RWPE1 (cell line): ENCODE measurements at regions not wholly inside any gene's neighbourhood (a gene's known extent, or its start where the extent isn't known, plus 50 kb on each side); places are given as distances from the start of the nearest gene placed in this dataset.

Source experiments
- CTCF ChIA-PET: fragments of 350-600 bp; sonication (Branson Sonifier 250); formaldehyde crosslinking; extraction: SDS; loops from one replicate; lab custom pipeline; 2021; lab: Yijun Ruan, JAX
- POLR2A ChIA-PET: fragments of 400-600 bp; formaldehyde crosslinking; extraction: SDS; loops from one replicate; lab custom pipeline; 2020; ENCODE audit warnings: antibody characterized with exemption; ENCODE audit not compliant: low non-redundant PET; lab: Yijun Ruan, JAX
- DNase-seq: peaks from one replicate; pipeline ENCODE4 v3.0.0; 2012; ENCODE audit warnings: low spot score
- H3K27ac ChIP-seq: fragments of 450-650 bp; 2 replicates; pipeline ENCODE4 v1.5.1; 2017
- TF ChIP-seq, protein P1 (sequence below): fragments of 450-650 bp; conservative IDR thresholded peaks from 2 replicates; pipeline ENCODE4 v1.5.1; 2017; ENCODE audit warnings: low read depth, mild to moderate bottlenecking

DNA sequence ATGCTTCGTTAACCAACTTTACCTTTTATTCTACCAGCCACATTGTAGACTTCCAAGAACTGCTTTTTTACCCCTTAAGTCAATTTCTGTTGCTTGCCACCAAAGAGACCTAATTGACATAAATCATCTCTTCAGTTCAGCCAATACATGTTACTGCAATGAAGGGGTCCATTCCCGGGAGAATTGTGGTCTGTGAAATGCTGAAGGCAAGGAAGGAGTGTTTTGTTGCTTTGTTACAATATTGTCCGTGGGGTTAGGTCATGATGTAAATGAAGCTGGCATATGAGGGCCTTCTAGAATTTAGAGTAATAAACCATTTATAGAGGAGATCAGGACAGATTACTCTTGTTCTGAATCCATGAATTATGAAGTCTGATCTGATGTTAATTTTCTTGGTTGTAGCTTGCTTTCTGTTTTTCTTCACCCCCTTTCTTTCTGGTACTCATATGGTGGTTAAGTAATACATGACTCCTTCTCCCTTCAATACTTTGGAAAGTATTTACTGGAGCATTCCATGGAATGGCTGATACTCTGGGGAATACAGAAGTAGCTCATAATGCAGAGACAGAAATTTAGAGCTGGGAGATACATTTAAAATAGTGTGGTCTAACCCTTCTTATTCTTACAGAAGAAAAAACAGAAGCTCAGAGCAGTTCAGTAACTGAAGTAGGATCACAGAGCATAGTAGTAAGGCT, 297.0 kb upstream of the CLINT1 start:
- CTCF ChIA-PET, result interaction anchor here (1.0 kb wide), 1 partner anchor 540 kb away, joined by 3 read pairs; no protein-coding TSS in a partner anchor
- POLR2A ChIA-PET, result no interaction called here
- DNase-seq, result no peak
- TF ChIP-seq, protein P1, sequence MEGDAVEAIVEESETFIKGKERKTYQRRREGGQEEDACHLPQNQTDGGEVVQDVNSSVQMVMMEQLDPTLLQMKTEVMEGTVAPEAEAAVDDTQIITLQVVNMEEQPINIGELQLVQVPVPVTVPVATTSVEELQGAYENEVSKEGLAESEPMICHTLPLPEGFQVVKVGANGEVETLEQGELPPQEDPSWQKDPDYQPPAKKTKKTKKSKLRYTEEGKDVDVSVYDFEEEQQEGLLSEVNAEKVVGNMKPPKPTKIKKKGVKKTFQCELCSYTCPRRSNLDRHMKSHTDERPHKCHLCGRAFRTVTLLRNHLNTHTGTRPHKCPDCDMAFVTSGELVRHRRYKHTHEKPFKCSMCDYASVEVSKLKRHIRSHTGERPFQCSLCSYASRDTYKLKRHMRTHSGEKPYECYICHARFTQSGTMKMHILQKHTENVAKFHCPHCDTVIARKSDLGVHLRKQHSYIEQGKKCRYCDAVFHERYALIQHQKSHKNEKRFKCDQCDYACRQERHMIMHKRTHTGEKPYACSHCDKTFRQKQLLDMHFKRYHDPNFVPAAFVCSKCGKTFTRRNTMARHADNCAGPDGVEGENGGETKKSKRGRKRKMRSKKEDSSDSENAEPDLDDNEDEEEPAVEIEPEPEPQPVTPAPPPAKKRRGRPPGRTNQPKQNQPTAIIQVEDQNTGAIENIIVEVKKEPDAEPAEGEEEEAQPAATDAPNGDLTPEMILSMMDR, result no peak
- no peak overlapping the region for H3K27ac ChIP-seq

DNA sequence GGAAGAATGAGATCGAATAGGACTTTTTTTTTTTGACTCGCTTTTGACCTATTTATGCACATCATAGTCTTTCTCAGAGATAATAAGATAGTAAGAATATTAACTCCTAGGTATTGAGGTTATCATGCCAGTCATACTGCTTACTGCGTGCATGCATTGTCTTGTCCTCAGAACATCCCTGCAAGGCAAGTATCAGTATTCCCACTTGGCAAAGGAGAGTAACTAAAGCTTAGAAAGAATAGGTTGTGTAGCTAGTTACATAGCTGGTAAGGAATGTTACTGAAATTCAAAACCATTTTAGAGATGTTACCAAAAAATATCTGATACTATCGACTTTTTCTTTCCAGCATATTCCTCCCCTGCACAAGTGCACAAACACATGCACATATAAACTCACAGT, 296.1 kb upstream of the CLINT1 start:
- DNase-seq, result no peak
- H3K27ac ChIP-seq, result no peak overlapping the region
- TF ChIP-seq, protein P1, result no peak
- CTCF ChIA-PET, result interaction anchor here (0.8 kb wide), 1 partner anchor 349 kb away, joined by 5 read pairs; no protein-coding TSS in a partner anchor
- POLR2A ChIA-PET, result no interaction called here

DNA sequence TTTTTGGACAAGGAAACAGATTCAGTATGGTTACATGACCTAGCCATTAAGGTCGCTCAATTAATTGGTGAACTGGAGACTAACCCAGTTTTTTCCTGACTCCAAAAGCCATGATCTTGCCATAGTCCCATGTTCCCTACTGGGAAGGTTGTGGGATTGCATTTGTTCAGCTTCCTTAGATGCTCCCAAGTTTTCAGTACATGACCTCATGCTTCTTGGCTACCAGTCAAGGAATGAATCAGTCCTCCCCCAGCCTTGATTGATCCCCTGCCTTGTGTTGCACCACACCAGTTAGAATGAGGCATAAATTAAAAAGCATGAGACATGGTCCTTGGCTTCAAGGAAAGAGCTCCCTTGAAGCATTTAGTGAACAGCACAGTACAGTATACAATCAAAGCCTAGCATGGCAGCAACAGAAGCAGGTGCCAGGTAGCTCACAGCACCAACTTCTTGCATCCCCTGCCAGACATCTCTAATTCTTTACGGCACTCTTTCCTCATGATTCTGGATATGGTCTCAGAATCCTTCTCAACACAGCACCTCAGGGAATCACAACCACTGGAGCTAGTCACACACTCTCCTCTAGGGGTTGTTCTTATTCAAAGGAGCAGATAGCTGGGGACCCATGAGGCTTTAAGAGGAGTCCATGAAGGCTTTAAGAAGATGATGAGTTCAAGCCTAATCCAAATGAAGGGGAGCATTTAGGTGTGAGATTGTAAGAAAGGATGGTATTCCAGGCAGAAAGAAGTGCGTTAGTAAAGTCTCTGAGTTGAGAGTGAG, 295.5 kb upstream of the CLINT1 start:
- ChIA-PET CTCF (interaction anchor here (0.5 to 0.8 kb wide), 3 partner anchors 350 to 1733 kb away, joined by 3 to 5 read pairs (median 4); no protein-coding TSS in a partner anchor), POLR2A (no interaction called here)
- TF ChIP-seq, protein P1, result no peak
- peak; percentile 95 for DNase-seq
- H3K27ac ChIP-seq, result no peak overlapping the region

DNA sequence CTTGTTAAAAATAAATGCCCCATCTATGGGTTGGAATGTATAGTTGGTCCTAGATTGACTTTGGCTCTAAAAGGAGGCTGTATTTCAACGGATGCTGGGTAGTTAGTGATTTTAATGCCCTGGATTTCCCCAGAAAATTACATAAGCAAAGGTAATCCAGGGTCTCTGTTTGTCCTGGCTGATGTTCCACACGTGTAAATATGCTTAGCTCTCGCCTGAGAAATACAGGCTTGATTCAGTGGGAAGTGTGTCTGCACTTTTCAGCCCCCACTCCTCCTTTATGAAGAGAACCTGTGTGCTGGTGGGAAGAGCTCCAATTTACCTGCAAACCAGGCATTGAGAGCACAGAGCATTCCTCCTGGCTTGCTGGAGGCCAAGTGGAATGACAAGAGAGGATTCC, 294.6 kb upstream of the CLINT1 start:
- ChIA-PET CTCF (interaction anchor here (0.5 kb wide), 1 partner anchor 1209 kb away, joined by 3 read pairs; no protein-coding TSS in a partner anchor), POLR2A (no interaction called here)
- H3K27ac ChIP-seq, result no peak overlapping the region
- TF ChIP-seq, protein P1, result no peak
- no peak for DNase-seq

DNA sequence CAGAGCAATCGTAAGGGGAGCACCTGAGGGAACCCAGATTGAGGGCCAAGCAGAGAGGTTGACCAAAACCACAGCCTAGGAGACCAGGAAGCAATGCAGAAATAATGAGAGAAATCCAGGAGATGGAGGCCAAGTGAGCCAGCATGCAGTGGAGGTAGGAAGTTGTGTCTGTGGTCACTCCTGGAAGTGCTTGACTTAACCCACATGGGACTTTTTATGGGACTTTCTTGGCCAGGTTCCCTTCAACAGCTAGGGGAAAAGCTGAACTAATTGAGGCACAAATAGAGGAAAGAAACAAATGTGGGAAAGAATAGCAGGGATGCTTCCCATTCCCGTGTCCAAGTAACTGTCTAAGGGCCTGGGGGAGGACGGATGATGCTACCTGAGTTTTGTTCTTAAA, 293.2 kb upstream of the CLINT1 start:
- no peak overlapping the region for H3K27ac ChIP-seq
- TF ChIP-seq, protein P1, result no peak
- CTCF ChIA-PET, result no interaction called here
- DNase-seq, result no peak
- POLR2A ChIA-PET, result no interaction called here

DNA sequence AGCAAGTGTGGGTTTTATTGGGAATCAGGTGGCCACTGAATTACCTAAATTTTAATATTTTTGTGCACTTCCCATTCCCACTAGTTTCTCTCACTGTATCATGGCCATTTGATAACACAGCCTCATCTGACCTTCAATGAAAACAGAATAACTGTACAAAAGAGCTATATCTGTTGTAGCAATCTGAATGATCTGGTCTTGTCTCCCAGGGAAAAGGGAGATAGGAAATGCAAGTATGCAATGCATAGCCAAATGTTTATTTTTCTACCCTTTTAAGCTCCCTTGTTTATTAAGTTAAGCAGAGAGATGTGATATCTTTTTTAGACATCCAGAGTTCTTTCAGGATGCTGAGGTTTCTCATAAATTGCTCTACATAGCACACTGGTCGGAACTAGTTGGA, 288.3 kb upstream of the CLINT1 start:
- no peak for DNase-seq
- no peak overlapping the region for H3K27ac ChIP-seq
- ChIA-PET POLR2A (no interaction called here), CTCF (interaction anchor here (0.6 kb wide), 1 partner anchor 24 kb away, joined by 3 read pairs; no protein-coding TSS in a partner anchor)
- TF ChIP-seq, protein P1, result no peak
